IMR-90 (cell line): ENCODE measurements at regions not wholly inside any gene's neighbourhood (a gene's known extent, or its start where the extent isn't known, plus 50 kb on each side); places are given as distances from the start of the nearest gene placed in this dataset.

Experiments
- CEBPB ChIP-seq: IDR thresholded peaks from 2 replicates; pipeline ENCODE4 v1.6.1; 2012; ENCODE audit warnings: low read depth, low read length, improper control_type of control experiment
- CHD1 ChIP-seq: IDR thresholded peaks from 2 replicates; pipeline ENCODE4 v1.6.1; 2012; ENCODE audit warnings: low read depth, low read length, improper control_type of control experiment
- MAZ ChIP-seq: IDR thresholded peaks from 2 replicates; pipeline ENCODE4 v1.6.1; 2012; ENCODE audit warnings: low read depth, mild to moderate bottlenecking, low read length, improper control_type of control experiment, moderate library complexity, borderline replicate concordance
- MXI1 ChIP-seq: IDR thresholded peaks from 2 replicates; pipeline ENCODE4 v1.6.1; 2012; ENCODE audit warnings: low read depth, mild to moderate bottlenecking, low read length, moderate library complexity, borderline replicate concordance
- NFE2L2 ChIP-seq: fragments of 150-350 bp; IDR thresholded peaks from 2 replicates; pipeline ENCODE4 v1.6.1; 2016; ENCODE audit warnings: low read depth, mild to moderate bottlenecking, low read length
- POLR2A ChIP-seq: IDR thresholded peaks from 2 replicates; pipeline ENCODE4 v1.6.1; 2012; ENCODE audit warnings: mild to moderate bottlenecking, low read depth, low read length
- RAD21 ChIP-seq: IDR thresholded peaks from 2 replicates; pipeline ENCODE4 v1.6.1; 2012; ENCODE audit warnings: low read length, improper control_type of control experiment
- RCOR1 ChIP-seq: IDR thresholded peaks from 2 replicates; pipeline ENCODE4 v1.6.1; 2012; ENCODE audit warnings: mild to moderate bottlenecking, low read length, improper control_type of control experiment; ENCODE audit not compliant: insufficient replicate concordance
- RFX5 ChIP-seq: IDR thresholded peaks from 2 replicates; pipeline ENCODE4 v1.8.0; 2012; ENCODE audit warnings: low read depth, mild to moderate bottlenecking, low read length, moderate library complexity
- SMC3 ChIP-seq: fragments of 150-350 bp; IDR thresholded peaks from 2 replicates; pipeline ENCODE4 v1.6.1; 2016; ENCODE audit warnings: low read depth, mild to moderate bottlenecking, antibody characterized with exemption, low read length, moderate library complexity
- TF ChIP-seq, protein P1 (sequence below): conservative IDR thresholded peaks from 2 replicates; pipeline ENCODE4 v1.5.1; 2012; ENCODE audit warnings: mild to moderate bottlenecking, low read depth, low read length, improper control_type of control experiment
- TF ChIP-seq, protein P2 (sequence below): fragments of 150-350 bp; IDR thresholded peaks from 2 replicates; pipeline ENCODE4 v1.6.1; 2016; ENCODE audit warnings: low read depth, mild to moderate bottlenecking, low read length, moderate library complexity, borderline replicate concordance

DNA sequence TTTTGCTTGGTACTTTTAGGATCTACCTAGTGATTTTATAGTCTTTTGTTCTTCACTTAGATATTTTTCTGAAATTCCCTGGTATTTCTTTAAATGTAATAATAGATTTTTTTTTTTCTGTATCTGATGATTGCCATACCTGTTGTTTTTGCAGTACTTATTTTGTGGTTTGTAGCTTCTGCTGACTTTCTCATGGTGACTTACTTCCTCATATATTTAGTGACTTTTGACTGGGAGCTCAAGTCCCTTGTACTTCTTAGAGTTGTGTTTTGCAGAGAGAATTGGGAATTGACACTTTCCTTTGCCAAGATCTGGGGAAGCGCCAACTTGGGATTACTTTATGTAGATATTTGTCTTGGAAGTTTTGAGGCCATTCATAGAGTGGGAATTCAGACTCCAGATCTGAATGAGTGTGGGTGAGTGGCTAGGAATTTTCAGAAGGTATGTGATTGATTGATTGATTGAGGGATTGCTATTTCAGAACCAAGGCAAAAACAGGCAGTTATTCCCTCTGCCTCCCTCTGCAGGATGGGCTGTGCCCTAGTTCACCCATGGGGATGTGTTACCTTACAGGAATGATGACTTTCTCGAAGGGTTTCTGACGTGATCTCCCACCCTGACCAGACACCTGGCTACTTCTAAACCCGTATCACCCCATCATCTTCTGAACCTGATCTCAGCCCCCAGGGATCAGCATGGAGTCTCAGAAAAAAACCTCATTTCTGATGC lies 219.5 kb downstream of the URB2 start:
- TF ChIP-seq, protein P1, sequence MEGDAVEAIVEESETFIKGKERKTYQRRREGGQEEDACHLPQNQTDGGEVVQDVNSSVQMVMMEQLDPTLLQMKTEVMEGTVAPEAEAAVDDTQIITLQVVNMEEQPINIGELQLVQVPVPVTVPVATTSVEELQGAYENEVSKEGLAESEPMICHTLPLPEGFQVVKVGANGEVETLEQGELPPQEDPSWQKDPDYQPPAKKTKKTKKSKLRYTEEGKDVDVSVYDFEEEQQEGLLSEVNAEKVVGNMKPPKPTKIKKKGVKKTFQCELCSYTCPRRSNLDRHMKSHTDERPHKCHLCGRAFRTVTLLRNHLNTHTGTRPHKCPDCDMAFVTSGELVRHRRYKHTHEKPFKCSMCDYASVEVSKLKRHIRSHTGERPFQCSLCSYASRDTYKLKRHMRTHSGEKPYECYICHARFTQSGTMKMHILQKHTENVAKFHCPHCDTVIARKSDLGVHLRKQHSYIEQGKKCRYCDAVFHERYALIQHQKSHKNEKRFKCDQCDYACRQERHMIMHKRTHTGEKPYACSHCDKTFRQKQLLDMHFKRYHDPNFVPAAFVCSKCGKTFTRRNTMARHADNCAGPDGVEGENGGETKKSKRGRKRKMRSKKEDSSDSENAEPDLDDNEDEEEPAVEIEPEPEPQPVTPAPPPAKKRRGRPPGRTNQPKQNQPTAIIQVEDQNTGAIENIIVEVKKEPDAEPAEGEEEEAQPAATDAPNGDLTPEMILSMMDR, result no peak
- no peak for TF ChIP-seq RFX5
- TF ChIP-seq NFE2L2, result no peak
- TF ChIP-seq CHD1, result no peak
- no peak for TF ChIP-seq POLR2A
- no peak for TF ChIP-seq CEBPB
- TF ChIP-seq MAZ, result no peak
- no peak for TF ChIP-seq SMC3
- TF ChIP-seq RAD21, result no peak
- no peak for TF ChIP-seq RCOR1
- TF ChIP-seq, protein P2, sequence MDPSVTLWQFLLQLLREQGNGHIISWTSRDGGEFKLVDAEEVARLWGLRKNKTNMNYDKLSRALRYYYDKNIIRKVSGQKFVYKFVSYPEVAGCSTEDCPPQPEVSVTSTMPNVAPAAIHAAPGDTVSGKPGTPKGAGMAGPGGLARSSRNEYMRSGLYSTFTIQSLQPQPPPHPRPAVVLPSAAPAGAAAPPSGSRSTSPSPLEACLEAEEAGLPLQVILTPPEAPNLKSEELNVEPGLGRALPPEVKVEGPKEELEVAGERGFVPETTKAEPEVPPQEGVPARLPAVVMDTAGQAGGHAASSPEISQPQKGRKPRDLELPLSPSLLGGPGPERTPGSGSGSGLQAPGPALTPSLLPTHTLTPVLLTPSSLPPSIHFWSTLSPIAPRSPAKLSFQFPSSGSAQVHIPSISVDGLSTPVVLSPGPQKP, result no peak
- no peak for TF ChIP-seq MXI1
